Hematopoietic multipotent progenitor cell treated with erythropoietin and hydrocortisone succinate and interleukin-3 and kit ligand, for 8 days (in vitro differentiated cells): ENCODE measurements at regions not wholly inside any gene's neighbourhood (a gene's known extent, or its start where the extent isn't known, plus 50 kb on each side); places are given as distances from the start of the nearest gene placed in this dataset.

Experiments
- DNase-seq: peaks from one replicate; pipeline ENCODE4 v3.0.0-alpha.2; 2015

GRCh38 chr18:34075963-34076860 lies 148.5 kb downstream of the NOL4 start:
- DNase-seq: no peak

DNA sequence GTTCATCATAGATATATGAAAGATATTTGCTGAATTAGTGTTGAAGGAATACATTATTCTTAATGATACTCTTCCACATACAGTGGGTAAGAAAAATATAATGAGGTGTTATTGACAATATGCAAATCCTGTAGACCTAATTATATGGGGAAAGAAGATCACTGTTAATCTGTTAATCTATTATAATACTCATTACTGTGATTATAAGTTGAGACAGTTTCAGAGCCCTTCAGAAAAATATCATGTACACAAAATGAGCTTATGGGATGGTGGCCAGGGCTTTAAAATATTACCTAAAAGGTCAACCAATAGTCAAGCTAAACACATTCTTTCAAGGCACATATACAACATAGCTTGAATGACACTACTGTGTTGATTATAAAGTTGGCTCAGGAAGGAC lies 163.5 kb downstream of the NOL4 start:
- DNase-seq: no peak

DNA sequence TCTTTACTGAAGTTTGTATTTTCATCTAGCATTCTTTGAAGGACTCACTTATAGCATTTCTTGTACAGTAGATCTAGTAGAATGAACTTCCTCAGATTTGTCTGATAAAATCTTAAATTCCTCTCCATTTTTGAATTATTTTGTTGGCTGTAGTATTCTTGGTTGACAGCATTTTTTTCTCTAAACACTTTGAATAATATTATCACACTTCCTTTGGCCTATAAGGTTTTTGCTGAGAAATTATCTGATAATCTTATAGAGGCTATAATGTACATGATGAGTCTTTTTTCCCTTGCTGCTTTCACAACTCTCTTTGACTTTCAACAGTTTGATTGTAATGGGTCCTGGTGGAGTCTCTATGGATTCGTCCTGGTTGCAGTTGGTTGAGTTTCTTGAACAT lies 169.5 kb downstream of the NOL4 start:
- no peak for DNase-seq

DNA sequence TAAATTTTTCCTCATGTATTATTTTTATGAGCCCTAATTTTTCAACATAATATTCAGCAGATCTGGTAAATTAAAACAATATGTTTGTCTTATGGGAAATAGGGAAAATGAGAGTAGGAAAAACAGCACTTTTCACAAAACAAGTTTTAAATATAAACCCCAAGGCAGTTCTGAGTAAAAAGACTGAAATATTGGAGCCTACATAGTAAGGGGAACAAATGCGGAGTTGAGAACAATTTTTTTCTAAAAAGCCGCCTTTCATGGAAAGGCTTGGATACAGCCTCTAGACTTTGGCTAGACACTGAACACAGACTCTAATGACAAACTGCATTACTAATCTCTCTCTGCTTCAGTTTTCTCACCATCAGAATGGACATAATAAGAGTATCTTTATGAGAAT lies 174.1 kb downstream of the NOL4 start:
- no peak for DNase-seq

DNA sequence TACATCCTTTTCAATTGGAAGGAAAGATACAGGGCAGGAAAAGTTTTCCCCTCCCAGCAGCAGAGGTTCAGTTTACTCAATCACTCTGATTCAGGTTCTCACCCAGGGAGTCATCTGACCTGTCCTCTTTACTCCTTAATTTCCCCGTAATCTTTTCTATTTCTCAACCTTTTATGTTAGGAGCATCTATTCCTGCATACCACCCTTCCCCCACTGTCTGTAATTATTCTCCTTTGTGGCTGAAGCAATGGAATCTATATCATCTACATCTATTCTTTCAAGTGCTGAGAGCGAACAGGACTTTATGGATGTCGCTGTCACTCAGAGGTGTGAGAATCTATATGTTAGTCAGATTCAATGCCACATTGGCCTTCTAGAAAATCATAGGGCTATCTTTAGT lies 175.2 kb downstream of the NOL4 start:
- DNase-seq: no peak

- no peak for DNase-seq
Measured at GRCh38 chr18:34048423-34048822, 176.3 kb downstream of the NOL4 start.

GRCh38 chr18:34042423-34043146 lies 182.1 kb downstream of the NOL4 start:
- no peak for DNase-seq

DNA sequence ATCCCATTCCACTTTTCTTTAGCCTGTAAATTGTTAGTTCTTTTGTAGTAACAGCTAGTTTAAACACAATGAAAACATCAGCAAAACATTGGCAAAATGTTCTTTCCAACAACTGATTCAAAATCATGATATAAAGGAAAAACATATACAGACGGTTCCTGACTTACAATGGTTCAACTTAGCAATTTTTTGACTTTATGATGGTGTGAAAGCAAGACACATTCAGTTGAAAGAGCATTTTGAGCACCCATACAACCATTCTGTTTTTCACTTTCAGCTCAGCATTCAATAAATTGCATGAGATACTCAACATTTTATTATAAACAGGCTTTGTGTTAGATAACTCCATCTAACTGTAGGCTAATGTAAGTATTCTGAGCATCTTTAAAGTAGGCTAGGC lies 185.1 kb downstream of the NOL4 start:
- DNase-seq: no peak

DNA sequence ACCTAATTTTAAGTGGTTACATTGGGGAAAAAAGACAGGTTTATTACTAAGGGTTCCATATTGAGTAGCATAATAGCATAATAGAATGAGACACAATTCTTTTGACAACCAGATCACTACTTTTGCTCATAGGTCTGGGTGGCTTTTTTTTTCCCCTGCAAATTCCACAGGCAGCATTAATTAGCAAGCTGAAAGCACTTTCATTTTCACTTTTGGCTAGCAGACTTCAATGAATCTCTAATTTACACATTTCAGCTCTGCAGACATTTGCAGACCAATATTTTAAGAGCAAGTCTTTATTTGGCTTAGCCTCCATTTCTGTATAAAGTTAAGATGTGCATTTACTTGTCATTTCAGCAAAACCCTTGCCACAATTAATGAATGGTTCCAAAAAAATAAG lies 185.5 kb downstream of the NOL4 start:
- DNase-seq: no peak

DNA sequence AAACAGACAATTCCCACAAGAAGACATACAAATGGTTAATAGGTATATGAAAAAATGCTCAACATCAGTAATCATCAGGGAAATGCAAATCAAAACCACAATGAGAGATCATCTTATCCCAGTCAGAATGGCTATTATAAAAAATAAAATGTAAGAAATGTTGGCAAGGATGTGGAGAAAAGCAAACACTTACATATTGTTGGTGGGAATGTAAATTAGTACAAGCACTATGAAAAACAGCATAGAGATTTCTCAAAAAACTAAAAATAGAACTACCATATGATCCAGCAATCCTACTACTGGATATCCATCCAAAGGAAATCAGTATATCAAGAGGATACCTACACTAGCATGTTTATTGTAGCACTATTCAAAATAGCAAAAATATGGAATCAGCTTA lies 186.6 kb downstream of the NOL4 start:
- DNase-seq: no peak

DNA sequence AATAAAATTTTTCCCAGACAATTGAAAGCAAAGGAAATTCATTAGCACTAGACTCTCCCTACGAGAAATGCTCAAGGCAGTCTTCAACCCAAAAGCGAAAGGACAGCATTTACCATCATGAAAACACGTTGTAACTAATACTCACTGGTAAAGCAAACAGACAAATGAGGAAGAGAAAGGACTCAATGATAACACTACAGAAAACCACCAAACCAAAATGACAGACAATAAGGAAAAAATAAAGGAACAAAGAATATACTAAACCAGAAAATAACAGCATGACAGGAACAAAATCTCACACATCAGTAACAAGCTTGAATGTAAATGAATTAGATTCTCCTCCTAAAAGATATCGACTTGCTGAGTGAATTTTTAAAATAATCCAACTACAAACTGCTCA lies 190.7 kb downstream of the NOL4 start:
- DNase-seq: no peak

- no peak for DNase-seq
Measured at GRCh38 chr18:34031810-34032209, 192.9 kb downstream of the NOL4 start.

GRCh38 chr18:34028324-34028723 lies 196.4 kb downstream of the NOL4 start:
- no peak for DNase-seq

- DNase-seq: no peak
Measured at GRCh38 chr18:34025191-34025801, 199.4 kb downstream of the NOL4 start.

DNA sequence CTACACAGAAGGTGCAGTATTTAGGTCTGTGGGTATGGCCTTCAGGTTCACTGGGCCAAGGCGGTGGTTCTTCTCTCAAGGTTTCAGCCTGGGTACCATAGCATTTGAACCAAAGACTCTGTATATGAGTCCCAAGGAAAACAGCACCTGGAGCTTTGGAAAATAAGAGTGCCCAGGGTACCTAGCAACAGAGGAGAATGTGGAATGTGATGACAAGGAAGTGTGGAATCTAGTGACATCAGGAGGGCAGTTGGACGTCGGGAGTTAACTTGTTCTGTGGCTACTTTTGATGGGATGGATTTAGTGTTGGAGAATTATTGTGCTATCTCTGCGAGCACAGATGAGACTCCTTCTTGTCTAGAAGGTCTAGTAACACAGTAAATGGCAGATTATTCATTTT lies 201.2 kb downstream of the NOL4 start:
- no peak for DNase-seq

GRCh38 chr18:34018336-34018735 lies 206.4 kb downstream of the NOL4 start:
- no peak for DNase-seq

GRCh38 chr18:34003687-34004086 lies 221.0 kb downstream of the NOL4 start:
- no peak for DNase-seq

DNA sequence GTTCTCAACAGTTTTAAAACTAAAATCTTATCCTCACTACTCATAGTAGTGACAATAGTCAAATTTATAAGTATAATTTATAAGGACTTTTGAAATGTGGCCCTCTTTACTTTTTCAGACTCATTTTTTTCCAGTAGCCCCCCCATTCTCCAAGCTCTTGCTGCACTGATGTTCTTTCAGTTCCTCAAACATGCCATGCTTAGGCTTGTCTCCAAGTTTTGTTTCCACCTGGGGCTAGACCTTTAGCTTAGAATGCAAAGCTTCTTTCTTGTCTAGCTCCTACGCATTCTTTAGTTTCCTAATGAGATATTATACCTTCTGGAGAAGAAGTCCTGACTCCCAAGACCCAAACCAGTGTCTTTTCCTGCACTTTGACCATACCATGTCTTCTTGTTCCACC lies 222.6 kb downstream of the NOL4 start:
- no peak for DNase-seq

DNA sequence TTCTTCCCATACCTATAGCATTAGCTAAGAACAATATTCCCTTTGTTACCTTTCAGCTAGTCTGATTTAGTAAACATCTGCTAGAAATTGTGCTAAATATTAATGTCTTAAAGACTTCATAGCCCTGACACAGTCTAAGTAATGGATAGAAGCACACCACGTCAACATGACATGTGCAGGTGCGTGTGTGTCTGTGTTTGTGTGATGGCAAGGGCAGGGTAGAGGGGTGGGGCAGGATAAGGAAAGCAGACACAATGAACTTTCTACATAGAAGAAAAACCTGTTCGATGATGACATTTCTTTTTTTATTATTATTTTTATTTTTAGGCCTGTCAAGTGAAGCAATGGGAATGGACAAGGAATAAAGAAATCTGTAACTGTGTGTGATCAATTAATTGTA lies 223.3 kb downstream of the NOL4 start:
- no peak for DNase-seq

DNA sequence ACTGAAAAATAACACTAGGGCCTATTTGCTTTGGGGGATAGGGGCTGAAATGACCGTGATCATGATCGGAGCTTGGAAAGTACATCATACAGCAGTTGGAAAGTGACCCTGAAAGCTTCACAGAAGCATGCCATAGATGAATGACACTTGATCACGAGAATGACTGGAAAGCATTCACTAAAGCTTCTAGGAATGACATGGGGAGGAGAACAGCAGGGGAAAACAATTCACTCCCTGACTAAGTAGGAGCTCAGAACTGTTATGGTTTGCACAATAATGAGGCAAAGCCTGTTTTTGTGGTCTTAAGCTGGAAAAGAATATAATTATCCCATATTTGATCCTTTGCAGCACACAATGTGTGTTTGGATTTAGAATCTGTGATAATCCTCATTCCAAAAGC lies 237.5 kb downstream of the NOL4 start:
- DNase-seq: no peak

DNA sequence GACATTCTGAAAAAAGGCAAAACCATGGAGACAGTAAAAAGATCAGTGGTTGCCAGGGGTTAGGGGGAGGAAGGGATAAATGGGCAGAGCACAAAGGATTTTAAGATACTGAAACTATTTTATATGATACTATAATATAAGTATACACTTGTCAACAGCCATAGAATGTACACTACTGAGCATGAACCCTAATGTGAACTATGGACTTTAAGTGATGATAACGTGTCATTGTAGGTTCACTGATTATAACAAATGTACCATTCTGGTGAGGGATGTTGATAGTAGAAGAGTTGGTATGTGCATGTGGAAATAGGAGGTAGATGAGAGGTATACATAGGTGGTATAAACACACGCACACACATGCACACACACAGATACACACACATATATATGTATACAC lies 241.6 kb downstream of the NOL4 start:
- DNase-seq: no peak

DNA sequence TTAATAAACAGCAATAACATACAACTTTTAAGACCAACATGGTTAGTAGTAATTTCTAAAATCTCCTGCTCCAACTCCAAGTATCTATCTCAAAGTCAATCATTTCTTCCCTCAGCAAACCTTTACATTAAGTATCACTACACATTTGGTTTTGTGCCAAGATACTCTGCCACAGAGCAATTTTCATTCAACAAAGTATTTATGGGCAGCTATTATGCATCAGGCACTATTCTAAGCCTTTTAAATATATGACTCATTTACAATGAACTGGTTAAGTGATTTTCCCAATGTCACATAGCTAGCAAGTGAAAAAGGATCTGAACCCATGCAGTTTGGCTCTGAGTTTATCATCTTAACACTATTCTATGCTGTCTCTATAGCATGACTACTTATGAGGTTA lies 264.3 kb downstream of the NOL4 start:
- no peak for DNase-seq

- no peak for DNase-seq
Measured at GRCh38 chr18:33959609-33960008, 265.1 kb downstream of the NOL4 start.

DNA sequence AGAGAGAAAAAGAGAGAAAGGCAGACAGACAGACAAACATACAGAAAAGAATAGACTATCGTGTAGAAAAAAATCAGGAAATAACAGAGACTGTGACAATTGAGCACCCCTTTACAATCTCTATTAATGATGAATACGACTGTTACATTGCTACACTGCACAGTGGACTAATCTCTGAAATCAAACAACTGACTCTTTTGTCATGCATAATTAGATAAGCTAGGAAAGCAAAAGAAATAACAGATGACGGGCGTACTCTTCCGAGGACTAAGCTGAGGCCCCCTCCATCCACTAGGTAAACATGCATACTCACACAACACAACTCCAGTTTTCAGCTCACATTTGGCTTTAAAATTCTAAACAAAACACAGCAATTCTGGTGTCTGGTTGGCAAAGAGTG lies 267.0 kb downstream of the NOL4 start:
- DNase-seq: no peak
